SK-N-MC (cell line): ENCODE measurements at regions not wholly inside any gene's neighbourhood (a gene's known extent, or its start where the extent isn't known, plus 50 kb on each side); places are given as distances from the start of the nearest gene placed in this dataset.

ENCODE experiments used
- DNase-seq: peaks from one replicate; pipeline ENCODE4 v3.0.0-alpha.2; 2011; ENCODE audit warnings: low read depth, low spot score
- H3K27ac ChIP-seq: fragments of 200-600 bp; sonication (generic); 2 replicates; pipeline ENCODE4 v1.5.1; 2016; ENCODE audit warnings: mixed run types
- H3K36me3 ChIP-seq: fragments of 200-600 bp; sonication (generic); 2 replicates; pipeline ENCODE4 v1.6.1; 2017; ENCODE audit warnings: antibody characterized with exemption, low read length, mixed read lengths; ENCODE audit not compliant: insufficient read depth
- H3K4me3 ChIP-seq: fragments of 200-600 bp; sonication (generic); 2 replicates; pipeline ENCODE4 v1.5.1; 2016
- H3K9ac ChIP-seq: fragments of 200-600 bp; sonication (generic); 2 replicates; pipeline ENCODE4 v1.8.0; 2017; ENCODE audit warnings: mixed run types, mixed read lengths; ENCODE audit not compliant: insufficient read length
- H3K9me3 ChIP-seq: fragments of 200-600 bp; sonication (generic); 2 replicates; pipeline ENCODE4 v1.6.1; 2017; ENCODE audit warnings: low read depth, mild to moderate bottlenecking, antibody characterized with exemption, low read length, moderate library complexity, mixed read lengths
- EZH2 ChIP-seq: fragments of 200-600 bp; sonication (generic); IDR thresholded peaks from one replicate; pipeline ENCODE4 v1.6.1; 2017; ENCODE audit warnings: antibody characterized with exemption
- FOXP2 ChIP-seq: optimal IDR thresholded peaks from 2 replicates; pipeline ENCODE3; 2011; ENCODE audit warnings: mild to moderate bottlenecking, moderate library complexity; ENCODE audit not compliant: insufficient read depth; ENCODE audit errors: extremely low read length, control extremely low read depth
- POLR2AphosphoS5 ChIP-seq: IDR thresholded peaks from 2 replicates; pipeline ENCODE4 v1.6.1; 2012; ENCODE audit warnings: mild to moderate bottlenecking, low read depth, low read length, borderline replicate concordance

DNA sequence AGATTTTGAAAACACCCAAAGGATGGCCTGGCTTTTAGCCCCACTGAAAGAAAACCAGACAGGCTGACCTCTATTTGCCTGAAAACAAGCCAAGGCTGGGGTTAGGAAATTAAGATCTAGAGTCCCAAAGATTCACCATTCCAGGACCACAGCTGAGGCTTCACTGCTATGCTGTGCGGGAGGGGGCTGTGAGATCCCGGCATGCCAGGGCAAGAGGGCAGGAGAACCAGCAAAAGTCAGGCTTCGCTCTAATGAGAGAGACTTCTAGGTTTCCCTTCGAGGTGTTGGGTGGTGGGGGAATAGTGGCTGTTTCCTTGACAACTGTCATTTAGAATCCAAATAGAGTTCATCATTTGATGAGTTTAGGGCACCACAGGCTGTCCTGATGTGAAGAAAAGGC lies 152.9 kb upstream of the NFIB start:
- no peaks in the 10 kb centered on the region for H3K36me3 ChIP-seq
- no peaks in the 10 kb centered on the region for H3K9me3 ChIP-seq
- H3K4me3 ChIP-seq, result no peak overlapping the region
- TF ChIP-seq EZH2 (no peak), FOXP2 (no peak), POLR2AphosphoS5 (no peak)
- H3K9ac ChIP-seq, result peak overlapping the region; percentile 44
- H3K27ac ChIP-seq, result no peak overlapping the region
- no peak for DNase-seq

GRCh38 chr9:14466429-14466818 lies 152.5 kb upstream of the NFIB start:
- Histone ChIP-seq H3K4me3 (no peak overlapping the region), H3K9me3 (no peaks in the 10 kb centered on the region), H3K36me3 (no peaks in the 10 kb centered on the region), H3K27ac (no peak overlapping the region), H3K9ac (peak overlapping the region; percentile 44)
- TF ChIP-seq POLR2AphosphoS5, result no peak
- no peak for DNase-seq

GRCh38 chr9:14462950-14463349 lies 149.0 kb upstream of the NFIB start:
- Histone ChIP-seq H3K9me3 (no peaks in the 10 kb centered on the region), H3K9ac (no peak overlapping the region), H3K4me3 (no peak overlapping the region), H3K36me3 (no peaks in the 10 kb centered on the region), H3K27ac (no peak overlapping the region)
- DNase-seq, result no peak
- TF ChIP-seq EZH2, result no peak
- TF ChIP-seq FOXP2, result no peak
- TF ChIP-seq POLR2AphosphoS5, result no peak

GRCh38 chr9:14455243-14455642 lies 141.3 kb upstream of the NFIB start:
- TF ChIP-seq FOXP2 (no peak), POLR2AphosphoS5 (no peak), EZH2 (no peak)
- no peak for DNase-seq
- Histone ChIP-seq H3K4me3 (no peak overlapping the region), H3K27ac (no peak overlapping the region), H3K9me3 (no peaks in the 10 kb centered on the region), H3K36me3 (no peaks in the 10 kb centered on the region), H3K9ac (no peak overlapping the region)

GRCh38 chr9:14453286-14453685 lies 139.3 kb upstream of the NFIB start:
- no peak for DNase-seq
- Histone ChIP-seq H3K4me3 (no peak overlapping the region), H3K9ac (no peak overlapping the region), H3K27ac (no peak overlapping the region), H3K36me3 (no peaks in the 10 kb centered on the region), H3K9me3 (no peaks in the 10 kb centered on the region)
- TF ChIP-seq FOXP2 (no peak), POLR2AphosphoS5 (no peak), EZH2 (no peak)

GRCh38 chr9:14452539-14452938 lies 138.6 kb upstream of the NFIB start:
- no peak overlapping the region for H3K4me3 ChIP-seq
- no peaks in the 10 kb centered on the region for H3K9me3 ChIP-seq
- H3K27ac ChIP-seq, result no peak overlapping the region
- TF ChIP-seq FOXP2 (no peak), POLR2AphosphoS5 (no peak), EZH2 (no peak)
- H3K36me3 ChIP-seq, result no peaks in the 10 kb centered on the region
- H3K9ac ChIP-seq, result no peak overlapping the region
- DNase-seq, result no peak

DNA sequence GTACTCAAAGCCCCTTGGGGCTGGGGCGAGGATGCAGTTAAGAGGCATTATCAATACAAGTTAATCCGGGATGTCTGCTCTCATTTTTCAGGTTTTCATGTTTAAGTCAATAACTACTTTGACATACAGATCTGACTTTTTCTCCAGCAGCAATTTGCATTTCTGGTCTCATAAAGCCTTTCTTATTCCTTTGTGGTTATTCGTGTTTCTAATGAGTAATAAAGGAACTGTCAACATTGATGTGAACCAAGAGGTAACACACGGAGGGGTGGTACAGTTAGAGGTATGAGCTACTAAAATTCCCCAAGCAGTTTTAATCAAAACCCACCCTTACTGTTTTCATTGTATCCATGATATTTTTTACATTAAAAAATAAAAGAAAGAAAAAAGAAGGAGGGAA lies 138.0 kb upstream of the NFIB start:
- Histone ChIP-seq H3K36me3 (no peaks in the 10 kb centered on the region), H3K9ac (no peak overlapping the region), H3K9me3 (no peaks in the 10 kb centered on the region), H3K27ac (no peak overlapping the region), H3K4me3 (no peak overlapping the region)
- no peak for DNase-seq
- TF ChIP-seq POLR2AphosphoS5, result no peak
- TF ChIP-seq EZH2, result no peak
- no peak for TF ChIP-seq FOXP2

DNA sequence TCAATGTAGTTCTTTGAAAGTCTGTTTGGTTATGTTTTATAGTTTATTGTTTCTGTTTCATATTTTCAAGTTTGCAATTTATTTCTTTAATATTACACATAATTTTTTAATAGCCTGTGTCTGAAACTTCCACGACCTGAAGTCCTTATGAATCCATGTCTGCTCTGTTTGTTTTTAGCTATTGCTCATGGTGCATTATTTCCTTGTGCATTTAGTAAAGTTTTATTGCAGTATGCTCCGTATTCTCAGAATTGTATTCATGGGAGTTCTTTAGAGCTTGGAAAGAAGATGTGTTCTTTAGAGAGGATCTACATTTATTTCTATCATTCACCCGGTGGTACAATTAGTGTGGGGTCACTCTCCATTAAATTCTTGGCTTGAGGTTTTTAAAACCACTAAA lies 133.2 kb upstream of the NFIB start:
- TF ChIP-seq FOXP2, result no peak
- TF ChIP-seq POLR2AphosphoS5, result no peak
- TF ChIP-seq EZH2, result no peak
- H3K27ac ChIP-seq, result no peak overlapping the region
- no peak overlapping the region for H3K9ac ChIP-seq
- no peak overlapping the region for H3K4me3 ChIP-seq
- H3K36me3 ChIP-seq, result no peaks in the 10 kb centered on the region
- no peak for DNase-seq
- H3K9me3 ChIP-seq, result no peaks in the 10 kb centered on the region

- Histone ChIP-seq H3K4me3 (no peak overlapping the region), H3K27ac (no peak overlapping the region), H3K9ac (no peak overlapping the region), H3K9me3 (no peaks in the 10 kb centered on the region), H3K36me3 (no peaks in the 10 kb centered on the region)
- TF ChIP-seq POLR2AphosphoS5 (no peak), EZH2 (no peak), FOXP2 (no peak)
- DNase-seq, result no peak
Observed at GRCh38 chr9:14445946-14446345, 132.0 kb upstream of the NFIB start.

DNA sequence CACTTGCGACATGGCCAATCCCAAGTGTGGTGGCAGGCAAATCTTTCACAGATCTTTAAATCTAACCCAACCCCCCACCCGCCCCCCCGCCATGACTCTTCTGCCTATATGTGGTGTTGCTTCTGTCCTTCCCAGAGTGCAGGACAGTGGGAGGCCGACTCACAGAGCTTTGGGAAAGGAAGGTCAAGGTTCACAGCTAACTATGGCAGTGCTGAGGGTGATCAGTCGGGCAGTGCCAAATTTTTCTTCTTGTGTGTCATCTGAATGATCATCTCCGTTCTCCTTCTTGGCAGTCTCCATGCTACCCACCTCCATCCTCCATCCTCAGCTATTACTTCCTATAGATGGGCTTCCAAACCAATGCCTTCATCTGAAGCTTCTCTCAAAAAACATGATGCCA lies 129.0 kb upstream of the NFIB start:
- Histone ChIP-seq H3K4me3 (no peak overlapping the region), H3K9me3 (no peaks in the 10 kb centered on the region), H3K27ac (no peak overlapping the region), H3K36me3 (no peaks in the 10 kb centered on the region), H3K9ac (no peak overlapping the region)
- no peak for DNase-seq
- TF ChIP-seq EZH2 (no peak), FOXP2 (no peak), POLR2AphosphoS5 (no peak)
